Testis (tissue), 2 donors: ENCODE measurements at regions not wholly inside any gene's neighbourhood (a gene's known extent, or its start where the extent isn't known, plus 50 kb on each side); places are given as distances from the start of the nearest gene placed in this dataset.

Experiments used
- DNase-seq: peaks from one replicate; pipeline ENCODE4 v3.0.0-alpha.2; 2019
- H3K27ac ChIP-seq, 2 donors: fragments of 200-600 bp; sonication (generic); one replicate each; pipeline ENCODE4 v1.5.1; 2019
- H3K27me3 ChIP-seq: fragments of 200-600 bp; sonication (generic); one replicate; pipeline ENCODE4 v1.5.1; 2019
- H3K36me3 ChIP-seq: fragments of 200-600 bp; sonication (generic); one replicate; pipeline ENCODE4 v1.5.1; 2017; ENCODE audit warnings: low read depth; ENCODE audit errors: missing control alignments
- H3K4me1 ChIP-seq: fragments of 200-600 bp; sonication (generic); one replicate; pipeline ENCODE4 v1.5.1; 2019
- H3K4me3 ChIP-seq, 2 donors: fragments of 200-600 bp; sonication (generic); one replicate each; pipeline ENCODE4 v1.5.1; 2017 to 2019
- H3K9me3 ChIP-seq: fragments of 200-600 bp; sonication (generic); one replicate; pipeline ENCODE4 v1.5.1; 2017
- CTCF ChIP-seq, 3 experiments: fragments of 450-650 bp in 2 of 3; fragments of 200-600 bp in 1 of 3; sonication (generic) in 1 of 3; IDR thresholded peaks; one replicate each; pipeline ENCODE4 v1.5.1; 2016 to 2019; ENCODE audit warnings: antibody characterized with exemption in 3 of 3, mild to moderate bottlenecking in 2 of 3, moderate library complexity in 1 of 3
- POLR2A ChIP-seq: fragments of 450-650 bp; IDR thresholded peaks from one replicate; pipeline ENCODE4 v1.6.1; 2017; ENCODE audit warnings: antibody characterized with exemption, mild to moderate bottlenecking, moderate library complexity
- whole genome bisulfite sequencing, 2 donors: methylation state at CpG; one replicate each; pipeline ENCODE4 v1.1.5; 2018; 5-methylcytosine and 5-hydroxymethylcytosine counted together
- intact Hi-C: fragments of 100-400 bp; cut with DNase I; formaldehyde crosslinking; loops from one replicate; pipeline ENCODE4 v1.15.1; 2023; ENCODE audit warnings: low total_unique reads

DNA sequence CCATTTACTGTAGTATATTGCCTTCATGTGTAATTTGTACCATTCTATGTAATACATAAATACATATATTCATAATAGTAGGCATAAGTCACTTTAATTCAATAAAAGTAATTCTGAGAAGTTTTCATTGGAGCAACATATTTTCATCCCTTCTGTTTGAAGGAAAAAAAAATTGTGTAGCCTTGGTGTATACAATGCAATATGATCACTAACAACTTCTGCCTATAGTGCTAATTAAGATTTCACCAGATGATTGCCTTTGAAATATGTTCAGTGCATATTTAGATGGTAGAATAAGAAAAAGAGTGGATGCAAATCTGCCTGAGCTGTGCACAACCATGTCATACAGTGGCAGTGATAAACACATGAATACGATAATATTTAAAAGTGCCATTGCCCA lies 996.8 kb downstream of the EFNA5 start:
- 85 to 100% methylated on average over 1 of the region's 1 CpG for WGBS, 2 donors
- no peaks in the 10 kb centered on the region for H3K9me3 ChIP-seq
- no peaks in the 10 kb centered on the region for H3K36me3 ChIP-seq
- no peak overlapping the region for H3K27ac ChIP-seq
- no peak for DNase-seq
- H3K27me3 ChIP-seq, result no peaks in the 10 kb centered on the region
- no peak for TF ChIP-seq CTCF (IDR thresholded peaks at IDR 0.05)
- intact Hi-C loops, result no loop called here
- no peak overlapping the region for H3K4me3 ChIP-seq
- H3K4me1 ChIP-seq, result no peaks in the 10 kb centered on the region

- intact Hi-C loops, result no loop called here
- Histone ChIP-seq H3K4me1 (no peaks in the 10 kb centered on the region), H3K27ac (no peak overlapping the region), H3K27me3 (no peaks in the 10 kb centered on the region), H3K4me3 (no peak overlapping the region), H3K36me3 (no peaks in the 10 kb centered on the region), H3K9me3 (no peaks in the 10 kb centered on the region)
- no peak for DNase-seq
- 27 to 34% methylated on average over 2 of the region's 2 CpGs for WGBS, 2 donors
- TF ChIP-seq CTCF (IDR thresholded peaks at IDR 0.05) (no peak), POLR2A (no peak)
Measured at GRCh38 chr5:106661866-106662265, 1008.9 kb downstream of the EFNA5 start.

DNA sequence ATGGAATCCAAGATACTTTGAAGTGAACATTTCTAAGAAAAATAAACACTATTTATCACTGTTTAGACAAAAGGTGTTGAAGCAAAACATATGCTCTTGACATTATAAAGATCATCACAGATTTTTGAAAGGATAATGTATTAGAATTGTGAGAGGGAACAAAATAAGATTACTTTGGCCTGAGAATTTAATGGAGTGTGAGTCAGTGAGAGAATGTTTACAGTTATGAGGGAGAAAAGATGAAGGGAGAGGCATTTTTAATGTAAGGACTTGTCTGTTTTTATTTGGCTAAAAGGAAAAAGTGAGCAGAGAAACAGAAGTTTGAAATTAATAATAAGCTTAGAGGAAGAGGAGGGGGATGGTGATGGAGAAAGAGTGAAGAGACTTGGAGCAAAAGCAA lies 1010.1 kb downstream of the EFNA5 start:
- TF ChIP-seq POLR2A (no peak), CTCF (IDR thresholded peaks at IDR 0.05) (no peak)
- H3K27ac ChIP-seq, result no peak overlapping the region
- H3K27me3 ChIP-seq, result no peaks in the 10 kb centered on the region
- no peak overlapping the region for H3K4me3 ChIP-seq
- intact Hi-C loops, result no loop called here
- DNase-seq, result no peak
- no peaks in the 10 kb centered on the region for H3K36me3 ChIP-seq
- no peaks in the 10 kb centered on the region for H3K4me1 ChIP-seq
- H3K9me3 ChIP-seq, result no peaks in the 10 kb centered on the region

DNA sequence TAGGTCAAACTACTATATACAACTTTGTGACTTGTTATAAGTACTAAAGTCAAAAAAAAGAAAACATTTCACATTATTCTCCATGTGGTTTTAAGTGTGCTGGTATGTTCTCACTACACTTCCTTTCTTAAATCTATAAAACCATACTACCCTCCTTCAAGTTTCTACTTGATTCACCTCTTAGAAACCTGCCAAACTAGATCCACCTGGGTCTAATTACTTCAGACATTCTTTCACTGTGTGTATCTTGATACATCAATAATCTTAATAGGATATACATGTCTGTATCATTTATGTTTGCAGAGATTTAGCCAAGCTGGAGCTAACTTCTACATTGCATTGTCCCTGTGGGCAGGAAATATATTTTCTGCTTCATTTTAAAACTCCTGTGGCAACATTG lies 1012.6 kb downstream of the EFNA5 start:
- no peak overlapping the region for H3K4me3 ChIP-seq
- H3K27ac ChIP-seq, result no peak overlapping the region
- no peaks in the 10 kb centered on the region for H3K9me3 ChIP-seq
- no peaks in the 10 kb centered on the region for H3K4me1 ChIP-seq
- DNase-seq, result no peak
- TF ChIP-seq POLR2A (no peak), CTCF (IDR thresholded peaks at IDR 0.05) (no peak)
- H3K27me3 ChIP-seq, result no peaks in the 10 kb centered on the region
- no peaks in the 10 kb centered on the region for H3K36me3 ChIP-seq
- intact Hi-C loops, result no loop called here

- Histone ChIP-seq H3K27ac (no peak overlapping the region), H3K27me3 (no peaks in the 10 kb centered on the region), H3K9me3 (no peaks in the 10 kb centered on the region), H3K36me3 (no peaks in the 10 kb centered on the region), H3K4me3 (no peak overlapping the region), H3K4me1 (no peaks in the 10 kb centered on the region)
- WGBS, 2 donors, result 80 to 82% methylated on average over 2 of the region's 2 CpGs
- intact Hi-C loops, result no loop called here
- no peak for DNase-seq
- TF ChIP-seq POLR2A (no peak), CTCF (IDR thresholded peaks at IDR 0.05) (no peak)
Measured at GRCh38 chr5:106656821-106657220, 1013.9 kb downstream of the EFNA5 start.
